Retinal pigment epithelial cell (primary cell): ENCODE measurements at regions not wholly inside any gene's neighbourhood (a gene's known extent, or its start where the extent isn't known, plus 50 kb on each side); places are given as distances from the start of the nearest gene placed in this dataset.

Experiments
- DNase-seq: peaks from one replicate; pipeline ENCODE4 v3.0.0-alpha.2; 2010; ENCODE audit warnings: low read depth
- H3K4me3 ChIP-seq: 2 replicates; pipeline ENCODE4 v1.5.1; 2011; ENCODE audit warnings: mild to moderate bottlenecking, low read length, control low read depth, moderate library complexity
- TF ChIP-seq, protein P1 (sequence below): conservative IDR thresholded peaks from 2 replicates; pipeline ENCODE4 v1.5.1; 2011; ENCODE audit warnings: low read depth, low read length, control low read depth, inconsistent platforms

GRCh38 chr12:58044966-58045365, 103.6 kb downstream of the ATP23 start:
- no peak overlapping the region for H3K4me3 ChIP-seq
- TF ChIP-seq, protein P1, sequence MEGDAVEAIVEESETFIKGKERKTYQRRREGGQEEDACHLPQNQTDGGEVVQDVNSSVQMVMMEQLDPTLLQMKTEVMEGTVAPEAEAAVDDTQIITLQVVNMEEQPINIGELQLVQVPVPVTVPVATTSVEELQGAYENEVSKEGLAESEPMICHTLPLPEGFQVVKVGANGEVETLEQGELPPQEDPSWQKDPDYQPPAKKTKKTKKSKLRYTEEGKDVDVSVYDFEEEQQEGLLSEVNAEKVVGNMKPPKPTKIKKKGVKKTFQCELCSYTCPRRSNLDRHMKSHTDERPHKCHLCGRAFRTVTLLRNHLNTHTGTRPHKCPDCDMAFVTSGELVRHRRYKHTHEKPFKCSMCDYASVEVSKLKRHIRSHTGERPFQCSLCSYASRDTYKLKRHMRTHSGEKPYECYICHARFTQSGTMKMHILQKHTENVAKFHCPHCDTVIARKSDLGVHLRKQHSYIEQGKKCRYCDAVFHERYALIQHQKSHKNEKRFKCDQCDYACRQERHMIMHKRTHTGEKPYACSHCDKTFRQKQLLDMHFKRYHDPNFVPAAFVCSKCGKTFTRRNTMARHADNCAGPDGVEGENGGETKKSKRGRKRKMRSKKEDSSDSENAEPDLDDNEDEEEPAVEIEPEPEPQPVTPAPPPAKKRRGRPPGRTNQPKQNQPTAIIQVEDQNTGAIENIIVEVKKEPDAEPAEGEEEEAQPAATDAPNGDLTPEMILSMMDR = no peak
- DNase-seq = no peak

GRCh38 chr12:58046271-58046670, 104.9 kb downstream of the ATP23 start:
- TF ChIP-seq, protein P1 = no peak
- DNase-seq = no peak
- no peak overlapping the region for H3K4me3 ChIP-seq

GRCh38 chr12:58051378-58051777, 110.0 kb downstream of the ATP23 start:
- TF ChIP-seq, protein P1 = no peak
- no peak overlapping the region for H3K4me3 ChIP-seq
- no peak for DNase-seq

- no peak overlapping the region for H3K4me3 ChIP-seq
- TF ChIP-seq, protein P1 = no peak
- DNase-seq = peak; percentile 84
These were observed 123.3 kb downstream of the ATP23 start for GRCh38 chr12:58064666-58065065.

DNA sequence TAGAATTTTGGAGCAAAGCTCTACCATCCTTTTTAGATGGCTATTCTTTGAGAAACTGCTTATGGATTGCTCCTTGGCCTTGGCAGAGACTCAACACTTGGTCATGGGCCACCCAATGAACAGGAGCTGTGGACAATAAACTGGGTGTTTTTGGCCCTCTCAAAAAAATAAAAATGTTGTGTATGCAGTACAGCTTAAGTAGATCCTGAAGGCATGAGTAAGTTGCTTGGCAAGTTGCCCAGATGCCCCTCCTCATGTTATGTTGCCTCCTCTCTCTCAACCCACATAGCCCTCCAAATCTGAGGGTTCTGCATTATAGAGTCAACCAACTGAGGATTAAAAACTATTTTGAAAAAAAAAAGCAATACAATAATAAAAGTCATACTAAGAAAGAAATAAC, 124.9 kb downstream of the ATP23 start:
- H3K4me3 ChIP-seq = no peak overlapping the region
- DNase-seq = peak; percentile 97
- TF ChIP-seq, protein P1 = no peak

GRCh38 chr12:58067610-58068387, 126.4 kb downstream of the ATP23 start:
- no peak overlapping the region for H3K4me3 ChIP-seq
- TF ChIP-seq, protein P1 = no peak
- DNase-seq = peak; percentile 81

DNA sequence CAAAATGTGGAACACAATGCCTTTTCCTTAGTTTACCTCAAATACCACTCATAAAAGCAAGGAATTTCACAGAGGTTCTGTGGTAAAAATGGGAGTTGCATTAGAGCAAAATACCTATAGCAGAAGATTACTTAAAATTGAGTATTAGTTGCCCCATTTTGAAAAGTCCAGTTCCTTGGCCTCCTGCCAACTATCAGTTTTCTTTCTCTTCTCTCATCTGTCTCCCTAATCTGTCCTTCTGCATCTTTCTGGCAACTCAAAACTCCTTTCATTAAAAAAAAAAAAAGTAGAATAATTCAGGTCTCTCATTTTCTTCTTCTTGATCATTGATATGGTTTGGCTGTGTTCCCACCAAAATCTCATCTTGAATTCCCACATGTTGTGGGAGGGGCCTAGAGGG, 127.3 kb downstream of the ATP23 start:
- no peak overlapping the region for H3K4me3 ChIP-seq
- no peak for DNase-seq
- TF ChIP-seq, protein P1 = no peak
